K562 (cell line): ENCODE measurements at regions not wholly inside any gene's neighbourhood (a gene's known extent, or its start where the extent isn't known, plus 50 kb on each side); places are given as distances from the start of the nearest gene placed in this dataset.

Experiments used
- ATAC-seq: fragments of 200-7000 bp; cut with Tn5 transposase; 3 replicates; pipeline ENCODE4 v1.9.1; 2020; ENCODE audit warnings: moderate library complexity
- BruUV-seq: library from RNA; stranded (reverse); fragments of 400-500 nt; replicated peaks from 2 replicates; lab custom pipeline; 2021; lab: Mats Ljungman, UMichigan
- CTCF ChIA-PET: fragments of 300-600 bp; formaldehyde crosslinking; extraction: SDS; loops from one replicate; lab custom pipeline; 2021; ENCODE audit warnings: low intra/inter-chr PET ratio; lab: Yijun Ruan, JAX
- POLR2A ChIA-PET: fragments of 300-600, 350-650 bp; sonication (Branson Sonifier 250); formaldehyde crosslinking; extraction: SDS; loops from one replicate; lab custom pipeline; 2021; ENCODE audit warnings: antibody characterized with exemption, inconsistent platforms; lab: Yijun Ruan, JAX
- DNase-seq, 4 experiments: peaks; one replicate each; pipeline versions ENCODE4 v3.0.0 to v3.0.0-alpha.2; 2011 to 2018; ENCODE audit warnings: low spot score in 3 of 4, mixed read lengths in 3 of 4; ENCODE audit errors: extremely low read depth in 1 of 4
- FAIRE-seq: peaks from 2 replicates; lab custom pipeline; 2011; peaks lifted over from hg19 to GRCh38; lab: Jason Lieb, UNC
- H2AFZ ChIP-seq: 2 replicates; pipeline ENCODE4 v1.6.0; 2011; ENCODE audit warnings: low read depth, low read length, control low read depth, inconsistent platforms
- H3K27ac ChIP-seq: fragments of 200-600 bp; 3 replicates; pipeline ENCODE4 v1.8.0; 2011; ENCODE audit warnings: low read depth, mild to moderate bottlenecking, control low read depth, inconsistent platforms, low read length, moderate library complexity, mixed read lengths; ENCODE audit errors: extremely low read depth
- H3K27me3 ChIP-seq, 2 experiments: fragments of 300-600 bp in 1 of 2; 2 replicates in 1 of 2; 3 replicates in 1 of 2; pipeline versions ENCODE4 v1.6.0 to v1.8.0; 2011; ENCODE audit warnings: inconsistent platforms in 2 of 2, low read length in 2 of 2, mild to moderate bottlenecking in 1 of 2, mixed read lengths in 1 of 2, moderate library complexity in 1 of 2; ENCODE audit not compliant: control insufficient read depth in 2 of 2, insufficient read depth in 2 of 2
- H3K36me3 ChIP-seq: fragments of 300-600 bp; 3 replicates; pipeline ENCODE4 v1.8.0; 2011; ENCODE audit warnings: mild to moderate bottlenecking, low read length, inconsistent platforms; ENCODE audit not compliant: control insufficient read depth, insufficient read depth
- H3K4me1 ChIP-seq, 2 experiments: fragments of 200-600 bp in 1 of 2; replicated peaks in 1 of 2; 2 replicates in 1 of 2; 3 replicates in 1 of 2; pipeline versions ENCODE4 v1.5.1 to v1.8.0; 2011; ENCODE audit warnings: inconsistent platforms in 2 of 2, low read length in 2 of 2, mild to moderate bottlenecking in 1 of 2, mixed read lengths in 1 of 2, moderate library complexity in 1 of 2; ENCODE audit not compliant: control insufficient read depth in 2 of 2, insufficient read depth in 2 of 2
- H3K4me2 ChIP-seq: 2 replicates; pipeline ENCODE4 v1.6.1; 2011; ENCODE audit warnings: low read length, control low read depth, inconsistent platforms, mixed read lengths; ENCODE audit not compliant: insufficient read depth
- H3K4me3 ChIP-seq: fragments of 200-600 bp; sonication (generic), shearing (Covaris generic); 2 replicates; pipeline ENCODE4 v1.5.1; 2016; ENCODE audit warnings: control low read depth, inconsistent platforms
- H3K79me2 ChIP-seq: fragments of 200-600 bp; 3 replicates; pipeline ENCODE4 v1.8.0; 2011; ENCODE audit warnings: low read length, inconsistent platforms; ENCODE audit not compliant: control insufficient read depth, insufficient read depth
- H3K9ac ChIP-seq, 2 experiments: 2 replicates each; pipeline versions ENCODE4 v1.6.0 to v1.6.1; 2011; ENCODE audit warnings: low read depth in 2 of 2, low read length in 2 of 2, control low read depth in 1 of 2, inconsistent platforms in 1 of 2, mild to moderate bottlenecking in 1 of 2, mixed read lengths in 1 of 2; ENCODE audit not compliant: insufficient read depth in 1 of 2
- H3K9me1 ChIP-seq: one replicate; pipeline ENCODE4 v1.6.0; 2011; ENCODE audit warnings: inconsistent platforms, mild to moderate bottlenecking, low read length, moderate library complexity; ENCODE audit not compliant: control insufficient read depth, insufficient read depth
- H3K9me3 ChIP-seq: replicated peaks from 2 replicates; pipeline ENCODE4 v1.5.1; 2011; ENCODE audit warnings: low read depth, low read length, inconsistent platforms; ENCODE audit not compliant: control insufficient read depth, insufficient read depth
- H4K20me1 ChIP-seq: replicated peaks from 2 replicates; pipeline ENCODE4 v1.6.1; 2011; ENCODE audit warnings: low read length, inconsistent platforms, mixed read lengths; ENCODE audit not compliant: control insufficient read depth, insufficient read depth
- ELF1 ChIP-seq: fragments of 200-800 bp; sonication (Bioruptor generic); IDR thresholded peaks from 2 replicates; pipeline ENCODE4 v1.6.1; 2016; ENCODE audit warnings: missing genetic modification characterization, missing compliant biosample characterization
- FOXJ3 ChIP-seq: sonication (generic); formaldehyde crosslinking; IDR thresholded peaks from 2 replicates; pipeline ENCODE4 v1.4.0; 2020; ENCODE audit warnings: mild to moderate bottlenecking, missing genetic modification reagents
- IFI16 ChIP-seq: fragments of 250-450 bp; sonication (Bioruptor Pico); IDR thresholded peaks from 2 replicates; pipeline ENCODE4 v2.1.2; 2022; ENCODE audit warnings: mild to moderate bottlenecking, inconsistent platforms
- MTA2 ChIP-seq: fragments of 450-650 bp; IDR thresholded peaks from 2 replicates; pipeline ENCODE4 v1.6.1; 2016; ENCODE audit warnings: low read depth
- PTBP1 ChIP-seq: fragments of 200-400 bp; formaldehyde crosslinking; IDR thresholded peaks from 2 replicates; pipeline ENCODE4 v1.6.1; 2017; ENCODE audit warnings: low read depth, low read length
- SAFB2 ChIP-seq: fragments of 200-400 bp; formaldehyde crosslinking; IDR thresholded peaks from 2 replicates; pipeline ENCODE4 v1.6.1; 2018; ENCODE audit warnings: borderline replicate concordance, low read length, low read depth, moderate library complexity; ENCODE audit not compliant: severe bottlenecking
- ZNF3 ChIP-seq: fragments of 250-450 bp; sonication (Bioruptor Pico); IDR thresholded peaks from 2 replicates; pipeline ENCODE4 v1.5.0; 2021; ENCODE audit warnings: mild to moderate bottlenecking, moderate library complexity
- ZNF311 ChIP-seq: fragments of 250-450 bp; sonication (Bioruptor Pico); IDR thresholded peaks from 2 replicates; pipeline ENCODE4 v1.4.0; 2020; ENCODE audit warnings: mild to moderate bottlenecking, moderate library complexity
- WGBS: fragments of 100-300 bp; shearing (Covaris generic); methylation state at CpG from one replicate; pipeline ENCODE4 v1.1.6; 2016; ENCODE audit warnings: low coverage, mixed read lengths; ENCODE audit not compliant: insufficient coverage; ENCODE audit errors: missing lambda C conversion rate; 5-methylcytosine and 5-hydroxymethylcytosine counted together
- in situ Hi-C: fragments of 300-500 bp; cut with MboI; formaldehyde crosslinking; loops from 4 replicates; pipeline ENCODE4 v1.15.0; 2018; ENCODE audit warnings: inconsistent platforms, mixed read lengths
- intact Hi-C: fragments of 100-400 bp; cut with micrococcal nuclease; formaldehyde crosslinking; loops from 2 replicates; pipeline ENCODE4 v1.14.2; 2022

GRCh38 chr4:42315231-42315630, 82.1 kb upstream of the SHISA3 start:
- BruUV-seq = no TSS peak
- FAIRE-seq (no peak), ATAC-seq (no peak), DNase-seq (no peak)
- Histone ChIP-seq H3K4me3 (no peak overlapping the region), H3K9ac (no peak overlapping the region), H2AFZ (no peak overlapping the region), H3K9me3 (no peaks in the 10 kb centered on the region), H3K27me3 (no peaks in the 10 kb centered on the region), H3K27ac (no peak overlapping the region), H3K9me1 (no peaks in the 10 kb centered on the region), H4K20me1 (no peaks in the 10 kb centered on the region)
- ChIA-PET POLR2A (no interaction called here), CTCF (interaction anchor here (0.6 kb wide), 1 partner anchor 109 kb away, joined by 3 read pairs; no protein-coding TSS in a partner anchor)
- 4% methylated on average over 21 of the region's 28 CpGs for WGBS
- in situ Hi-C loops = no loop called here
- TF ChIP-seq PTBP1 (no peak), IFI16 (CRISPR knock-in tag) (no peak), ZNF3 (CRISPR knock-in tag) (no peak), SAFB2 (no peak), FOXJ3 (no peak), MTA2 (no peak), ELF1 (tag) (no peak), ZNF311 (CRISPR knock-in tag) (no peak)
- TF ChIP-seq, all 486 proteins: peak for 0
- no peaks in the 10 kb centered on the region for H3K79me2 ChIP-seq
- no peaks in the 10 kb centered on the region for H3K4me1 ChIP-seq
- no peaks in the 10 kb centered on the region for H3K36me3 ChIP-seq
- intact Hi-C loops = no loop called here
- no peak overlapping the region for H3K4me2 ChIP-seq
